UCSD-AML1 (cell line): ENCODE measurements at regions not wholly inside any gene's neighbourhood (a gene's known extent, or its start where the extent isn't known, plus 50 kb on each side); places are given as distances from the start of the nearest gene placed in this dataset.
"Not testable (repeated sequence)": the region's sequence is repeated elsewhere in the genome, so short reads cannot be mapped to it uniquely, and the experiment has no call there.

Experiments
- DNase-seq: peaks from one replicate; lab custom pipeline; 2025; ENCODE audit not compliant: unreplicated experiment; lab: John Stamatoyannopoulos, UW

DNA sequence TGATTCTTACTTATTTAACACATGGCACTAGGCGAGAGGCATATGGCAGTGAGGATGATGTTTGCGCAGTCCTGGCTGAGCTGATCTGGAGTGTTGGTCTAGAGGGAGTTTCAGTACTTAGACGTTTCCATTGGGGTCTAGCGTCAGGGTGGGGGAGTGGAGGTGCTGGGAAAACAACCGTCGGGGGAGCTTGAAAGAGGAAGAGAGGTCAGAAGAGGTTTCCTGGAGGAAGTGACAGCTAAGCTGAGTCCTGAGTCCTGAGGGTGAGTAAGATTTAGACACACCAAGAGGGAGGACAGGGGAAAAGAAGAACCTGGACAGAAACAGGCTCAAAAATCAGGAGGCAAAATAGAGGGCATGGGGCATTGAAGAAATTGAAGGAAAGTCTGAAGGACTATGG is 81.4 kb downstream of the ALOX5AP start:
- DNase-seq: peak; percentile 21

DNA sequence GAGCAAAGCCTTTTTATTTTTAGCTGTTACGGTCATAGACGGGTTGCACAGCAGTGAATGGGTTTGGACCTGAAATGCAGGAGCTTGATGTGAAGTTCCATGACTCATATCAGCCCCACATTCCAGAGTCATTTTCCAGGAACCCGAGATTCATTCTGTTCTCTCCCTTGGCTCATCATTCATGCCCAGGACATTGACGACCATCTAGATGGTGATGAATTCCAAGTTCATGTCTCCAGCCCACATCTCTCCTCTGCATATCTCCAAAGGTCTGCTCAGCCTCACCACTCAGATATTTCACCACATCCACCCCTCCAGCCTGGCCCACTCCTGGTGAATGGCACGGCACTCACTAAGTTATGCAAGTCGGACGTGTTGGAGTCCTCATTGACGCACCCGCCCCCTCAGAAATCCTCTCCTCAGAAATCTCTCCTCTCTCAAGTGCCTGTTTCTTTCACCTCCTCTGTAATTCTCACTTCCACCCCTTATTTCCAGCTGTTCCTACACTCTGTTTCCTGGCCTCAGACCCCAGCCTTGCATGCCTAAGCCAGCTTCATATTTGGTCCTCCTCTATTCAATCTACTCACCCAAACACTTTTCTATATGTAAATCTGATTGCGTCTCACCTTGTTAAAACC is 83.1 kb downstream of the ALOX5AP start:
- no peak for DNase-seq

DNA sequence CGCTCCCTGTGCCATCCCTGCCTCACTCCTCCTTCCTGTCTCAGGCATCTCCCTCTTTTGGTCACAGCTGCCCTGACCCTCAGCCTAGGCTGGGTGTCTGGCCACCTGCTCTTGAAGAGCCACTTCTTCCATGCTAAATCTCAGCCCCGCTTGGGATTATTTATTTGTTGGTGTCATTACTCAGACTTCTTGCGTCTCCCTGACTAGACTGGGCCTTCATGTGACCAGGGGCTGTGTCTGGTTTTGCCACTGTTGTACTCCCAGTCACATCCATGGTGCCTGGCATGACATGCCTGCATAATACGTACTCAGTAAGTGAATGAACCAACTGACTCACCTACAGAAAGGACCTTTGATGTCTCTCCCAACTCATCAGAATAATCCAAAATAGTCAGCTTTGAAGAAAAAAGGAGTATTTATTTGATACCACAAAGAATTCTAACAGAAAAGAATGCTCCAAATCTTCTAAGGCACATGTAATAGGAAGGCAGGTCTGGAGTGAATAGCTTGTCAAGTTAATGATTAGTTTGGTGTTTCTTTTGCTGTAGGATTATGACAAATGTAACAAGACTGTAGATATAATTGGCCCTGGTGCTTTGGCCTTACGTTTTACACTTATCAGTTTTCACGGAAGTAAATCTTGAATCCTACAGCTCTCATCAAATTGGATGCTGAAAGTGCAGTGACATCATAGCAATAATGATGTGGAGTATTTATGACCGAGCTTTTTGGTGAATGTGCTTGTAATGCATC is 84.0 kb downstream of the ALOX5AP start:
- DNase-seq: no peak

DNA sequence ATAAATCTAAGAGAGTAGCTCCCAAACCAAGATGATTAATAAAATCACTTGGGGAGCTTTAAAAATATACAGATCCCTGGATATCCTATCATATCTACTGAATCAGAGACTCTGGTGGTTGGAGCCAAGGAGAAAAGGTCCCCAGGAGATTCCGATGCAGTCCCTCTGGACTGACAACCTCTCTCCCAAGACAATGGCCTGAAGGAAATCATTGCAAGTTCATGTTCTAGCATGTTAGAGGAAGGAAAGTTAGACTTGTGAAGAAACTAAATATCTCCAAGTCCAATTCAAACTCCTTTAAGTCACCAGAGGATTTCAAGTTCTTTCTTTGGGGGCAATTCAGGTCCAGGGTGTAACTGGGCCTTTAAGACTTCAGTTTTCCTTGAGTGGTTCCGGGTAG is 84.7 kb upstream of the MEDAG start:
- DNase-seq: no peak

DNA sequence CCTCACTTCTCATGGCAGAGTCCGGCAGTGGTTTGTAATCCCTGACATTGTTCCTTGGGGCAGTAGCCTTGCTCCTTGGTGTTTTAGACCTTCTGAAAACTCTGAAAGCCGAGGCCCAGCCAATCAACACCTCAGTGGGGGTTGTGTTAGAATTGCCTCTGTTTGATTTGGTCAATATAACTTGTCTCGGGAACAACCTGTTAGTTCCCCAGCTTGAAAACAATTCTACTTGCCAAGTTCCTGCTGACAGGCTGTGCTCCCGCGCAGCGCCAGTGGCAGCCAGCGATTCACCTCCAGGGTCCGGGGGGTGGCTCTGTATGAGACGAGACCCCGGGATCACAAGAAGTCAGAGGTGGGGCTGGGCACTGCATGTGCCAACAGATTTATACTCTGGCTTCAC is 81.4 kb upstream of the MEDAG start:
- no peak for DNase-seq

DNA sequence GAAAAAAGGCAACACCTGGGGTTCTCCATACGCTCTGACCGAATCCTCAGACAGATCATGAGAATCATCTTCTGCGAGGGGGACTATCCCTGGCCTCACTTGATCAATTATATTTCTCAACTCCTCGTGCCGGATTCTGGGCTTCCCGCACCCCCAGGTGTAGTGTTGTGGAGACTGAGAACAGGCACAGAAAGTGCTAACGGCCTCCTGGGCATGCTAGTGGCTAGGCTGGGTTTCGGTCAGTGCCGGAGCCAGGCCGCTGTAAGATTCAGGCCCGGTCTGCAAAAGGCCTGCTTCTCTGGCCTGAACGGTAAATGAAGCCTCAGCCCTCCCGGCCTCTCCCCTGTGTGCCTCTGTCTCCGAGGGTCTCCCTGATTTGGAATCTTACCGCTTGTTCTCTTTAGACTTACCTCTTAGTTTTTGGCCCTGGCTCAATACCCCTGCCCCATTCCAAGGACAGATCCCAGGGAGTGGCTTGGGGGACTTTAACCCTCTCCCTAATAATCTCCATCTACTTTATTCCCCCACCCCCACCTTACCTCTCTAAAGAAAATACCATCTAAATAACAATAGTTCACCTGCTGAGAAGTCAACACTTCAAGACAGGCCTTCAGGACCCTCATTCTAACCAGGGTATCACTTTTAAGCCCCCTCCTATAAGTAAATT is 79.0 kb upstream of the MEDAG start:
- no peak for DNase-seq

DNA sequence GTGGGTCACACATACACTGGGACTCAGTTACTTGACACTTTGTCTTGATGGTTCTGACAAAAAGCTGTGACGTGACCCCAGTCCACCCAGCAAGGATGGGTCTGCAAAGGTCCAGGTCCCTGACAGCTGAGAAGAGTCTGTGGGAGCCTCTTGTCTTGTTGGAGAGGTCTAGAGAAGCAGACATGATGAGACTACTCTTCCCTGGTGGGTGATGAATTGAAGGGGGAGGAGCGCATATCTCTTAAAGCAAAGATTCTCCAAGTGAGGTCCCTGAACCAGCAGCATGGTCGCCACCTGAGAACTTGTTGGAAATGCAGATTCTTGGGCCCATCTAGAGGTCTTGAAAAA is 78.5 kb upstream of the MEDAG start:
- no peak for DNase-seq

DNA sequence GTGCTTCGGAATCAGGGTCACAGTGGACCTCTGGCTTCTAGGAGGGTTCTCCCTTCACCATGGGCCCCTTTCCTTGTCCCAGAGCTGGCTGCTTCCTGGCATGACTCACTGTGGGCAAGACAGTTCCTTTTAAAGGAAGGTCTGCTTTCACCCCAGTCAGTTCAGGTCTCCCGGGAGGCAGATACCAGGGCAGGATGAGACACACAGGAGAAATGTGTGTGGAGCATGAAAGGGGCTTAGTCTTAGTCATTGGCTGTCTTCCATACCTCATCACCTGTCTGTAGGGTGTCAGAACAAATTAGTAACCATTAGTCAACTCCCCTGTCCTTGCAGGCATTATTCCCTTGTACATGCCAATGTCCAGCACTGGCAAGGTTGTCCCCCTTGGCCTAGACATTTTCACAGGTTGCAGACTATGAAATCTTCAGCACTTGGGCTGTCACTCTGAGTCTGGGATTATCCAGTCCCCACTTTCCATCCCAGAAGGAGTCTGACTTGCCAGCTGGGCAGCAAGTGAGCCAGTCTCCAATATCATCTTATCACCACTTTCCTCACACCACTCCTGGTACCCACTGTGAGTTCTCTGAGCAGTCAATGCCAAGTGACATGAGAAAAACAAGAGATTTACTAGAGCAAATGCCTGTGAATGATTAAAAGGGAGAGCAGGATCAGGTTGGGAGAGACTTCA is 76.8 kb upstream of the MEDAG start:
- DNase-seq: no peak

DNA sequence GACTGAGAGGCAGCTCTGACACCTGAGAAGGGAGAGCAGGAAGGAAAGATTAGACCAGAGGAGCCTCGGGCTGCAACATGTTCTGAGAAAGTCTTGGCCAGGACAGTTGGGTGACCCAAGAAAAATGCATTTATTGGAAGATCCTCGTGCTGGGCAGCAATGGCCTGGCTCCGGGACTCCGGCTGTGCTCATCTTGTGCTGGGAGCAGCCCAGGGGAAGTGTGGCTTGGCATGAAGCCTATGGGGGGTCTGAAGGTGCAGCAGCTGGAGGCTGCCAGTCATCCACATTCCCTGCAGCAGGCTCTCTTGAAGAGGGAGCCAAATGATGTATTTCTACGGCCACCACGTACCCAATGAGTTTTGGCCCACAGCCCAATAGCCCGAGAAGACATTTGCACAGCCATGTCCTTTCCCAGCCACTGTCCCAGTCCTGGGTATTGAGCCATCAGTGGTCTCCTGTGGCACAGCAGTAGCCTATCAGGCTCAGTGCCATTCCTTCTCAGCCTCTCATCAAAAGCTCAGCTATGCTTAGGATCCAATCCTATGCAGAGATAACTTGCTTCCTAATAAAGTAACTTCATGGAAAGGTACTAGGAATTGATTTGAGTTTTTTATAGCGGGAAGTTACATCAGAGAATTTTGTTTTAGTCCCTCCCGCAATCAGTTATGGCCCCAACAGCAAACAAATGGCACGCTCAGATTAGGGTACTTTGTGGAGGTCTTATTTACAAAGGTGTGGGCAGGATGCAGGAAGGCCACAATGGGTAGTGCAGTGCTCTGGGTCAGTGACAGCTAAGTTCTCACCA is 76.0 kb upstream of the MEDAG start:
- DNase-seq: no peak

DNA sequence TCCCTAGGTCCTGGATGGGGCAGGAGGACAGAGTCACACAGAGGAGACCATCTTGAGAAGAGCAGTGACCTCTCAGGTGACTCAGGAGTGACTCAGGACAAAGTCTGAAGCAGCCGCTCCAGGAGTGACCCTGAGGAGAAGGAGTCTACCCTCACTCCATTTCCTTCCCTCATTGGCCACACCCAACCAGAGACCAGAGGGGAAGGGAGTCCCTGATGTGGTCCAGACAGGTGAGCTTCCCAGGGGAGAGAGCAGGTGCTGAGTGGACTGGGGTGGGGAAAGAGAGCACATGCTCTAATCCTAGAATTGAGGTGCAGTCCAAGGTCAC is 75.5 kb upstream of the MEDAG start:
- no peak for DNase-seq

DNA sequence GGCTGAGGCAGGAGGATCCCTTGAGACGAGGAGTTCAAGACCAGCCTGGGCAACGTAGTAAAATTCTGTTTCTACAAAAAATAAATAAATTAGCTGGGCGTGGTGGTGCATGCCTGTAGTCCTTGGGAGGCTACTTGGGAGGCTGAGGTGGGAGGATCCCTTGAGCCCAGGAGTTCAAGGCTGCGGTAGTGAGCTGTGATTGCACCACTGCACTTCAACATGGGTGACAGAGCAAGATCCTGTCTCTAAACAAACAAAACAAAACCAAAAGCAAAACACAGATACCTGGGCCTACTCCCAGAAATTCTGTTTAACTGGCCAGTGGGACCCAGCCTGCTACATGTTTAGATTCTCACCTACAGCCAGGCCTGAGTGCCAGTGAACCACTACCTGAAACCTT is 74.6 kb upstream of the MEDAG start:
- no peak for DNase-seq

DNA sequence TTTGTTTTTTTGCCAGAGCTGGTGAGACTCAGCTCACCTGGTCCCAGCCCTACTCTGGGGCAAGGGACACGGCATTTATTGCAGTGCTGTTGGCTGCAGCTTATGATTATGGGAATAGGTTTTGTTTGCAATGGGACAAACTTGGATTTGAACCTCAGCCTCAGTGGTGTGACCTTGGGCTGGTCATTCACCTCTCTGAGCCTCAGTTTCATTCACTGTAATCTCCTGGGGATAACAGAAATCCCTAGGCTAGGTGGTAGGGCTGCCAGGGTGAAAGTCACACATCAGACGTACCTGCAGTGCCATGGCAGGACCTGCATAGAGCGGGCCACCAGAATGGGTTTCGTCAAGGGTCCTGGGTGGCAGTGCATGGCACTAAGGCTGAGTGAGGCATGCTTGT is 73.7 kb upstream of the MEDAG start:
- no peak for DNase-seq

DNA sequence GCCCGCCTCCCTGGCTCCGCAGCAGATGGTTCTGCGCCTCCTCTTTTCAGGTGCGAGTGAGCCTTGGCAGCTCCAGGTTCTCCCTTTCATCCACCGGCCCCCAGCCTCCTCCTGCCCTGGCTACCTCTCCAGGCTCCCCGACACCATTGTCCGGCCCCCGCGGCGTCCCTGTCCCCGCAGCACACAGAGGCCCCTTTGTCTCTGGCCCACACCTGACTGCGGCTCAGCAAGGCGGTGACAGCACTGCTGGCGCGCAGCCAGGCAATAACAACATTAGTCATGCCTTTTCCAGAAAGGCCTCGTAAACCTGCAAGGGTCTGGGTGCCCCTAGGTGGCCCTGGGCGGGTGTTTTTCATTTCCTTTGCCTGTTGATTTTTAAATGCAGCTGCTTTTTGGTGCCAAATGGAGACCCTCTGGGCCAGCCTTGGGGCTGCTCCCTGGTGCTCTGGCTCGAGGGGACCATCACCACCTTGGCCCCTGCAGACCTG is 73.2 kb upstream of the MEDAG start:
- no peak for DNase-seq

DNA sequence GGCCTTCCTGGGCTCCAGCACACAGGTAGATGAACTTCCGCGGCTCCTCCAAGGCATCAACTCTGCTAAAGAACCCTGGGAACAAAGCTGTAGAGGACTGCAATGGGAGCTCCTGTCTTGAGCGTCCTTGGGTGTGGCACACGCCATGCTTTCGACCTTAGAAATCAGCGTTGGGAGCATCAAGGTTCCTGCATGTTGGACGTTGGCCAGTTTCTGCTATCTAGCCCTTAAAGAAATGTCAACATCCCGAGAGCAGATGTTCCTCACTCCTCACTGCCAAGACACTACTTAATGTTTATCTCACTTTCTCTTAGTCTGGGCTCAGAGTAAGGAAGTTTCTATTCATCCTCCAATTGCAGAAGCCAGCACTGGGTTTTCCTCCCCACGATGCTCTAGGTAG is 70.6 kb upstream of the MEDAG start:
- no peak for DNase-seq

DNA sequence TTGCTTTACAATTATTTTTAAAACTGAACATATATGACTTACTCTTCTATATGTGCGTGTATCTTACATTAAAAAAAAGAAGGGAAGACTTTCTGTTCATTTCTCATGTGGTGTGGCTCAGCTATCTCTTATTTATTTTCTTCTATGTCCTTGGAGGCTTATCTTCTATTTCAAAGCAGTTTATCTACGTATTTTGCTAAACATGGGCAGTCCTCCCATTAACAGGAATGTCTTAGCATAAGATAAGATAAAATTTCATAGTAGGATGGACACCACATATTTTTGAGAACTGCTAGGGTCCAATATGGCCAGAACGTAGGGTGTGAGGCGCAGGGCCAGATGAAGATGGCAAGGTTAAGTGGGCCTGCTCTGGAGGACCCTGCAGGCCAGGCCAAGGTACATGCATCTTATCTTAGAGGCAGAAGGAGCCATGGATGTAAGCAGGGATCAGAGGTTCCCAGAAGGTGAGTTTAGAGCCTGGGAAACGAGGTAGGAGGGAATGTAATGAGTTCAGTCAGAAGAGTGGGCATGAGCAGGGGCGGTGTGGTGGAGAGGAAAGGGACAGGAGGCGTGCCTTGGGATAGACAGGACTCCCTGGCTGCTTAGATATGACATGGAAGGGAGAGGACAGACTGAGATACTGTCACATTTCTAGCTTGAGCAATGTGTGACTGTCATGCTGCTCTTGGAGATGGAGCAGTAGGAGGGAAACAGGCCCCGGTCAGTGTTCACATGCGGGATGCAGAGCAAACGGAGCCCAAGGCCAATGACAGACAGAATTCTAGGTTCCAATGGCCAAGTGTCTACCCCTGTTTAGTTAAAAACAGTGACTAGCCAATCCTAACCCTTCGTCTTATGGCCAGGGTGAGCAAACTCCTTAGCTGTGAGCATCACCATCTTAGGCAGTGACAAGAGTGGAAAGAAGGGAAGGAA is 68.6 kb upstream of the MEDAG start:
- DNase-seq: no peak

DNA sequence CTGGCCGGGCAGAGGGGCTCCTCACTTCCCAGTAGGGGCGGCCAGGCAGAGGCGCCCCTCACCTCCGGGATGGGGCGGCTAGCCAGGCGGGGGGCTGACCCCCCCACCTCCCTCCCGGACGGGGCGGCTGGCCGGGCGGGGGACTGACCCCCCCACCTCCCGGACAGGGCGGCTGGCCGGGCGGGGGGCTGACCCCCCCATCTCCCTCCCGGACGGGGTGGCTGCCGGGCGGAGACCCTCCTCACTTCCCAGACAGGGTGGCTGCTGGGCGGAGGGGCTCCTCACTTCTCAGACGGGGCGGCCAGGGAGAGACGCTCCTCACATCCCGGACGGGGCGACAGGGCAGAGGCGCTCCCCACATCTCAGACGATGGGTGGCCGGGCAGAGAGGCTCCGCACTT is 66.4 kb upstream of the MEDAG start:
- DNase-seq: not testable (repeated sequence)

DNA sequence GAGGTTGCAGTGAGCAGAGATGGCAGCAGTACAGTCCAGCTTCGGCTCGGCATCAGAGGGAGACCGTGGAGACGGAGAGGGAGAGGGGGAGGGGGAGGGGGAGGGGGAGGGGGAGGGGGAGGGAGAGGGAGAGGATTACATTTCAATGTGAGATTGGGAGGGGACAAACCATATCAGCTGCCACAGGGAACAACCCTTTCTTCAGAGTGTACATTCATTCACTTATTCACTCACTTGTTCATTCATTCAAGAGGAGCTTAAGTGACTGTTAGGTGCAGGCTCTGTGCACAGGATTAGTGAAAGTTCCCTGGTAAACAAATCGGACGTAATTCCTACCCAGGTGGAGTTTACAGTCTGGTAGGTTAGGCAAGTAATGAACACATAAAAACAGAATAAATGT is 65.6 kb upstream of the MEDAG start:
- DNase-seq: no peak

DNA sequence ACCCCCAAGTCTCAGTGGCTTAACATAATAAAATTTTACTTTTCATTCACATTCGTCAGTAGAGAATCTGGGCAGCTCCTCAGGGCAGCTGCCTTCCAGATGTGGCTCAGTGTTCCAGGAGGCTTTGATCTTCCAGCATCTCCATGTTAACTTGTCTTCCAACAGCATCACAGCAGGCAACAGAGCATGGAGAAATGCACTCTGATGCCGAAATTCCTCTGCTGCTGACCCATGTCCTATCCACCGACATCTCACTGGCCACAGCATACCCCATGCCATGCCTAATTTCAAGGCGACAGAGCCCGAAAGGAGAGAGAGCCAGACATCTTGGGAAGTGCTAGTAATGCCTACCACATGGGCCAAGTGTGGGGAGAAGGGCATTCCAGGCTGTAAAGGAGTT is 64.9 kb upstream of the MEDAG start:
- DNase-seq: no peak

DNA sequence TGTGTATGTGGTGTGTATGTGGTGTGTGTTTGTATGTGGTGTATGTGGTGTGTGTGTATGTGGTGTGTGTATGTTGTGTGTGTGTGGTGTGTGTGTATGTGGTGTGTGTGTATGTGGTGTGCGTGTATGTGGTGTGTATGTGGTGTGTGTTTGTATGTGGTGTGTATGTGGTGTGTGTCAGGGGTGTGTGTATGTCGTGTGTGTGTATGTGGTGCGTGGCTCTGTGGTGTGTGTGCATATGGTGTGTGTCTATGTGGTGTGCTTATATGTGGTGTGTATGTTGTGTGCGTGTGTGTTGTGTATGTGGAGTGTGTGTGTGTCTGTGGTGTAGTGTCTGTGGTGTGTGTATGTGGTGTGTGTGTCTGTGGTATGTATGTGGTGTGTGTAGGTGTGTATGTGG is 62.5 kb upstream of the MEDAG start:
- no peak for DNase-seq
